ENCODE measurements at regions not wholly inside any gene's neighbourhood (a gene's known extent, or its start where the extent isn't known, plus 50 kb on each side); places are given as distances from the start of the nearest gene placed in this dataset.
A peak's percentile ranks its signal among the peaks of the same experiment; 100 is the strongest.

- no peak for TF ChIP-seq CTCF (IDR thresholded peaks at IDR 0.05; ENCODE audit: unreplicated experiment)
- DNase-seq (ENCODE audit: low spot score): no peak
- Mint-ChIP-seq H3K27me3 (ENCODE audit: unreplicated experiment) (peaks cover 4% of the 10 kb centered on the region), H3K27ac (ENCODE audit: unreplicated experiment) (no peak overlapping the region), H3K4me3 (ENCODE audit: unreplicated experiment) (no peak overlapping the region), H3K36me3 (ENCODE audit: low read depth, unreplicated experiment) (no peaks in the 10 kb centered on the region), H3K9me3 (ENCODE audit: unreplicated experiment) (no peaks in the 10 kb centered on the region), H3K4me1 (ENCODE audit: unreplicated experiment) (peaks cover 11% of the 10 kb centered on the region)
Observed at GRCh38 chr1:8267307-8267706, 50.6 kb upstream of the SLC45A1 start.

GRCh38 chr1:8266436-8267165, 51.3 kb upstream of the SLC45A1 start:
- peaks cover 11% of the 10 kb centered on the region for H3K4me1 Mint-ChIP-seq (ENCODE audit: unreplicated experiment)
- no peaks in the 10 kb centered on the region for H3K36me3 Mint-ChIP-seq (ENCODE audit: low read depth, unreplicated experiment)
- peak overlapping the region; percentile 7 for H3K27ac Mint-ChIP-seq (ENCODE audit: unreplicated experiment)
- H3K4me3 Mint-ChIP-seq (ENCODE audit: unreplicated experiment): no peak overlapping the region
- no peaks in the 10 kb centered on the region for H3K9me3 Mint-ChIP-seq (ENCODE audit: unreplicated experiment)
- no peak for TF ChIP-seq CTCF (IDR thresholded peaks at IDR 0.05; ENCODE audit: unreplicated experiment)
- peaks cover 3% of the 10 kb centered on the region for H3K27me3 Mint-ChIP-seq (ENCODE audit: unreplicated experiment)
- no peak for DNase-seq (ENCODE audit: low spot score)

- H3K36me3 Mint-ChIP-seq (ENCODE audit: low read depth, unreplicated experiment): no peaks in the 10 kb centered on the region
- DNase-seq (ENCODE audit: low spot score): no peak
- no peak for TF ChIP-seq CTCF (IDR thresholded peaks at IDR 0.05; ENCODE audit: unreplicated experiment)
- H3K4me3 Mint-ChIP-seq (ENCODE audit: unreplicated experiment): no peak overlapping the region
- H3K27me3 Mint-ChIP-seq (ENCODE audit: unreplicated experiment): peaks cover 3% of the 10 kb centered on the region
- no peaks in the 10 kb centered on the region for H3K9me3 Mint-ChIP-seq (ENCODE audit: unreplicated experiment)
- H3K4me1 Mint-ChIP-seq (ENCODE audit: unreplicated experiment): peaks cover 26% of the 10 kb centered on the region
- H3K27ac Mint-ChIP-seq (ENCODE audit: unreplicated experiment): no peak overlapping the region
Observed at GRCh38 chr1:8263791-8264190, 54.1 kb upstream of the SLC45A1 start.

- H3K27me3 Mint-ChIP-seq (ENCODE audit: unreplicated experiment): peaks cover 2% of the 10 kb centered on the region
Observed at GRCh38 chr1:8261398-8261762, 56.5 kb upstream of the SLC45A1 start.

More at GRCh38 chr1:8261398-8261762, 56.5 kb upstream of the SLC45A1 start:
- TF ChIP-seq CTCF (IDR thresholded peaks at IDR 0.05; ENCODE audit: unreplicated experiment): no peak
- peaks cover 18% of the 10 kb centered on the region for H3K4me1 Mint-ChIP-seq (ENCODE audit: unreplicated experiment)
- H3K4me3 Mint-ChIP-seq (ENCODE audit: unreplicated experiment): no peak overlapping the region
- no peaks in the 10 kb centered on the region for H3K9me3 Mint-ChIP-seq (ENCODE audit: unreplicated experiment)
- DNase-seq (ENCODE audit: low spot score): no peak
- peaks cover under 1% of the 10 kb centered on the region for H3K36me3 Mint-ChIP-seq (ENCODE audit: low read depth, unreplicated experiment)
- no peak overlapping the region for H3K27ac Mint-ChIP-seq (ENCODE audit: unreplicated experiment)

Measured in endothelial cell (in vitro differentiated cells).